Testis (tissue), 2 donors: ENCODE measurements at regions not wholly inside any gene's neighbourhood (a gene's known extent, or its start where the extent isn't known, plus 50 kb on each side); places are given as distances from the start of the nearest gene placed in this dataset.

ENCODE experiments used
- DNase-seq: peaks from one replicate; pipeline ENCODE4 v3.0.0-alpha.2; 2019
- H3K27ac ChIP-seq, 2 donors: fragments of 200-600 bp; sonication (generic); one replicate each; pipeline ENCODE4 v1.5.1; 2019
- H3K27me3 ChIP-seq: fragments of 200-600 bp; sonication (generic); one replicate; pipeline ENCODE4 v1.5.1; 2019
- H3K36me3 ChIP-seq: fragments of 200-600 bp; sonication (generic); one replicate; pipeline ENCODE4 v1.5.1; 2017; ENCODE audit warnings: low read depth; ENCODE audit errors: missing control alignments
- H3K4me1 ChIP-seq: fragments of 200-600 bp; sonication (generic); one replicate; pipeline ENCODE4 v1.5.1; 2019
- H3K4me3 ChIP-seq, 2 donors: fragments of 200-600 bp; sonication (generic); one replicate each; pipeline ENCODE4 v1.5.1; 2017 to 2019
- H3K9me3 ChIP-seq: fragments of 200-600 bp; sonication (generic); one replicate; pipeline ENCODE4 v1.5.1; 2017
- POLR2A ChIP-seq: fragments of 450-650 bp; IDR thresholded peaks from one replicate; pipeline ENCODE4 v1.6.1; 2017; ENCODE audit warnings: antibody characterized with exemption, mild to moderate bottlenecking, moderate library complexity
- WGBS, 2 donors: methylation state at CpG; one replicate each; pipeline ENCODE4 v1.1.5; 2018; 5-methylcytosine and 5-hydroxymethylcytosine counted together
- intact Hi-C: fragments of 100-400 bp; cut with DNase I; formaldehyde crosslinking; loops from one replicate; pipeline ENCODE4 v1.15.1; 2023; ENCODE audit warnings: low total_unique reads
- TF ChIP-seq, protein P1 (sequence below), 3 experiments: fragments of 450-650 bp in 2 of 3; fragments of 200-600 bp in 1 of 3; sonication (generic) in 1 of 3; IDR thresholded peaks; one replicate each; pipeline ENCODE4 v1.5.1; 2016 to 2019; ENCODE audit warnings: antibody characterized with exemption in 3 of 3, mild to moderate bottlenecking in 2 of 3, moderate library complexity in 1 of 3

DNA sequence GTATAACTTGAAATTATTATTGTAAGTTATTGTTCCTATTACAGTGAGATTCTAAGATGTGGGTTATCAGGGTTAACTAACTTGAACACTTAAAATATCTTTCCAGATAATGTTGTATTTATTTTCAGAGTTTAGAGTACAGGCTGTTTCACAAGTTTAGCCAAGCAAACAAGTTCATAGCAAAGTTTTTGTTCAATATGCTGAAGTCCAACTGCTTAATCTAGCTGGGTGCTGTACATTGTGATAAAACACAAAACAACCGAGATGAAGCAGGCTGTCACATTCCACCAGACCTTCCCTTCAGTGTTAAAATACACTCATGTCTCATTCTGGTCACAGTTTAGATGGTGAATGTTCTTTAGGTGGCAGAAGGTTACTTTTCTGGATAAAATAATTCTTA is 148.0 kb upstream of the PCDH20 start:
- H3K36me3 ChIP-seq, result no peaks in the 10 kb centered on the region
- no peaks in the 10 kb centered on the region for H3K27me3 ChIP-seq
- DNase-seq, result no peak
- intact Hi-C loops, result no loop called here
- no peak overlapping the region for H3K27ac ChIP-seq
- H3K4me1 ChIP-seq, result no peaks in the 10 kb centered on the region
- H3K4me3 ChIP-seq, result no peak overlapping the region
- TF ChIP-seq POLR2A, result no peak
- TF ChIP-seq, protein P1, sequence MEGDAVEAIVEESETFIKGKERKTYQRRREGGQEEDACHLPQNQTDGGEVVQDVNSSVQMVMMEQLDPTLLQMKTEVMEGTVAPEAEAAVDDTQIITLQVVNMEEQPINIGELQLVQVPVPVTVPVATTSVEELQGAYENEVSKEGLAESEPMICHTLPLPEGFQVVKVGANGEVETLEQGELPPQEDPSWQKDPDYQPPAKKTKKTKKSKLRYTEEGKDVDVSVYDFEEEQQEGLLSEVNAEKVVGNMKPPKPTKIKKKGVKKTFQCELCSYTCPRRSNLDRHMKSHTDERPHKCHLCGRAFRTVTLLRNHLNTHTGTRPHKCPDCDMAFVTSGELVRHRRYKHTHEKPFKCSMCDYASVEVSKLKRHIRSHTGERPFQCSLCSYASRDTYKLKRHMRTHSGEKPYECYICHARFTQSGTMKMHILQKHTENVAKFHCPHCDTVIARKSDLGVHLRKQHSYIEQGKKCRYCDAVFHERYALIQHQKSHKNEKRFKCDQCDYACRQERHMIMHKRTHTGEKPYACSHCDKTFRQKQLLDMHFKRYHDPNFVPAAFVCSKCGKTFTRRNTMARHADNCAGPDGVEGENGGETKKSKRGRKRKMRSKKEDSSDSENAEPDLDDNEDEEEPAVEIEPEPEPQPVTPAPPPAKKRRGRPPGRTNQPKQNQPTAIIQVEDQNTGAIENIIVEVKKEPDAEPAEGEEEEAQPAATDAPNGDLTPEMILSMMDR (IDR thresholded peaks at IDR 0.05), result no peak
- 16 to 43% methylated on average over 1 of the region's 1 CpG for WGBS, 2 donors
- H3K9me3 ChIP-seq, result no peaks in the 10 kb centered on the region

DNA sequence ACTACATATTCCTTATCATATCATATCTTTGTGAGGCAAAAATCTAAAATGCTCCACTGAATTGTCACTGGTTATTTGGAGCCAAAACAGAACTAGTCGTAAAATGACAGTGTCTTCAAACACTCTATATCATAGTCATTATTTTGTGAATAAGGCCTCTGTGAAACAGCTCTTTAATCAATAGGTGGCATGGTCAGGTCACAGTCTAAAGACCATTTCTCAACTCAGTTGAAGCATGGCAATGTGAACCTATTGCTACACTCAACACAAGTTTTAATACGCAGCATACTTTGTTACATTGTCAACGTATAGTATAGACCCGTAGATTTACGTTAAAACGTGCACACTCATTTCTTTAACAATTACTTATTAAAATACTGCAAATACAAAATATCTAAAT is 131.3 kb upstream of the PCDH20 start:
- DNase-seq, result no peak
- Histone ChIP-seq H3K4me1 (no peaks in the 10 kb centered on the region), H3K27ac (no peak overlapping the region), H3K9me3 (no peaks in the 10 kb centered on the region), H3K4me3 (no peak overlapping the region), H3K27me3 (no peaks in the 10 kb centered on the region), H3K36me3 (no peaks in the 10 kb centered on the region)
- TF ChIP-seq, protein P1 (IDR thresholded peaks at IDR 0.05), result no peak
- TF ChIP-seq POLR2A, result no peak
- intact Hi-C loops, result no loop called here
- WGBS, 2 donors, result 90 to 93% methylated on average over 6 of the region's 6 CpGs

DNA sequence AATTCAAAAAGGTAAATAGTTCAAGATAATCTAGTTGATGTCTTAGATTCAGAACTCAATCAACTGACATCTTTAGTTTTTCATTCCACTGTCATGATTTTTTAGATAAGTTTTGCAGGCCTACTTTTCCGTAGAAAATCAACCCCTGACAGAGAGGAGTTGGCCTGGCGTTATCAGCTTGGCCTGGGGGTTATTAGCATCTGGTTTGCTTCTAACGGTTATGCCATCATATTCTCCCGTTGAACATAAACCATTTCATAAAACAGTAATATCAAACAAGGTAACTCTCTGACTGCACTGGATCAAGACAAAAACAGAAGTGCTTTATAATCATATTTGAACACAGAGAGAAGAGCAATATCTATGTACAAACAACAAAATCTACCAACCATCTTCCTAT is 130.8 kb upstream of the PCDH20 start:
- intact Hi-C loops, result no loop called here
- no peak overlapping the region for H3K4me3 ChIP-seq
- no peak overlapping the region for H3K27ac ChIP-seq
- no peaks in the 10 kb centered on the region for H3K36me3 ChIP-seq
- no peak for DNase-seq
- 74 to 77% methylated on average over 4 of the region's 4 CpGs for WGBS, 2 donors
- no peaks in the 10 kb centered on the region for H3K4me1 ChIP-seq
- no peaks in the 10 kb centered on the region for H3K27me3 ChIP-seq
- TF ChIP-seq, protein P1 (IDR thresholded peaks at IDR 0.05), result no peak
- TF ChIP-seq POLR2A, result no peak
- H3K9me3 ChIP-seq, result no peaks in the 10 kb centered on the region

GRCh38 chr13:61536433-61536832 is 120.8 kb upstream of the PCDH20 start:
- 76 to 81% methylated on average over 1 of the region's 1 CpG for WGBS, 2 donors

More at GRCh38 chr13:61536433-61536832, 120.8 kb upstream of the PCDH20 start:
- Histone ChIP-seq H3K27ac (no peak overlapping the region), H3K4me3 (no peak overlapping the region), H3K27me3 (no peaks in the 10 kb centered on the region), H3K36me3 (no peaks in the 10 kb centered on the region), H3K9me3 (no peaks in the 10 kb centered on the region), H3K4me1 (no peaks in the 10 kb centered on the region)
- no peak for TF ChIP-seq POLR2A
- TF ChIP-seq, protein P1 (IDR thresholded peaks at IDR 0.05), result no peak
- intact Hi-C loops, result no loop called here
- DNase-seq, result no peak
